HG02970 (cell line): ENCODE measurements at regions not wholly inside any gene's neighbourhood (a gene's known extent, or its start where the extent isn't known, plus 50 kb on each side); places are given as distances from the start of the nearest gene placed in this dataset.
"Not testable (repeated sequence)": the region's sequence is repeated elsewhere in the genome, so short reads cannot be mapped to it uniquely, and the experiment has no call there.

Experiments
- ATAC-seq: cut with Tn5 transposase; IDR thresholded peaks from one replicate; pipeline ENCODE4 v1.9.1; 2021; ENCODE audit warnings: mild to moderate bottlenecking, moderate library complexity, moderate number of reproducible peaks; ENCODE audit not compliant: unreplicated experiment, low FRiP score

- no peak for ATAC-seq
These were observed 1031.8 kb downstream of the GALC start for GRCh38 chr14:86961106-86961716.

GRCh38 chr14:86955771-86956354 is 1037.1 kb downstream of the GALC start:
- no peak for ATAC-seq

GRCh38 chr14:86954623-86955022 is 1038.4 kb downstream of the GALC start:
- ATAC-seq: no peak

- no peak for ATAC-seq
These were observed 1046.5 kb downstream of the GALC start for GRCh38 chr14:86946446-86946845.

- ATAC-seq: no peak
These were observed 1048.5 kb downstream of the GALC start for GRCh38 chr14:86944434-86944833.

GRCh38 chr14:86943391-86944365 is 1049.3 kb downstream of the GALC start:
- ATAC-seq: no peak

- ATAC-seq: no peak
These were observed 1050.0 kb downstream of the GALC start for GRCh38 chr14:86942936-86943335.

- no peak for ATAC-seq
These were observed 1052.9 kb downstream of the GALC start for GRCh38 chr14:86940106-86940505.

GRCh38 chr14:86938320-86938719 is 1054.7 kb downstream of the GALC start:
- ATAC-seq: no peak

GRCh38 chr14:86936556-86936955 is 1056.4 kb downstream of the GALC start:
- no peak for ATAC-seq

GRCh38 chr14:86935241-86935885 is 1057.6 kb downstream of the GALC start:
- no peak for ATAC-seq

- no peak for ATAC-seq
These were observed 1058.9 kb downstream of the GALC start for GRCh38 chr14:86933958-86934595.

- no peak for ATAC-seq
These were observed 1059.5 kb downstream of the GALC start for GRCh38 chr14:86933460-86933859.

- no peak for ATAC-seq
These were observed 1077.6 kb downstream of the GALC start for GRCh38 chr14:86915406-86915805.

GRCh38 chr14:86912709-86913108 is 1080.3 kb downstream of the GALC start:
- no peak for ATAC-seq

GRCh38 chr14:86911486-86911885 is 1081.5 kb downstream of the GALC start:
- no peak for ATAC-seq

- not testable (repeated sequence) for ATAC-seq
These were observed 1087.5 kb downstream of the GALC start for GRCh38 chr14:86905386-86905926.

- ATAC-seq: no peak
These were observed 1090.6 kb downstream of the GALC start for GRCh38 chr14:86902176-86902950.
